OCI-LY3 (cell line): ENCODE measurements at regions not wholly inside any gene's neighbourhood (a gene's known extent, or its start where the extent isn't known, plus 50 kb on each side); places are given as distances from the start of the nearest gene placed in this dataset.

ENCODE experiments used
- H2AFZ ChIP-seq: fragments of 200-600, 300-600 bp; shearing (Covaris generic); 2 replicates; pipeline ENCODE4 v1.6.0; 2014; ENCODE audit warnings: antibody characterized with exemption, low read depth, low read length
- H3K27ac ChIP-seq: fragments of 200-600, 300-600 bp; sonication (generic); 2 replicates; pipeline ENCODE4 v1.5.1; 2014; ENCODE audit warnings: mild to moderate bottlenecking, low read length, moderate library complexity, mixed read lengths
- H3K27me3 ChIP-seq: fragments of 200-600, 300-600 bp; sonication (generic); 2 replicates; pipeline ENCODE4 v1.6.1; 2014; ENCODE audit warnings: low read depth, low read length, mixed read lengths
- H3K36me3 ChIP-seq: fragments of 200-600, 300-600 bp; sonication (generic); replicated peaks from 2 replicates; pipeline ENCODE3; 2014; ENCODE audit warnings: low read depth, low read length, mixed read lengths
- H3K4me1 ChIP-seq: fragments of 300-600, 200-600 bp; sonication (generic); 2 replicates; pipeline ENCODE4 v1.6.1; 2014; ENCODE audit warnings: low read length, mixed read lengths
- H3K4me2 ChIP-seq: fragments of 200-600, 300-600 bp; sonication (generic); 2 replicates; pipeline ENCODE4 v1.6.1; 2014; ENCODE audit warnings: low read length, mixed read lengths
- H3K4me3 ChIP-seq: fragments of 300-600, 200-600 bp; sonication (generic); 2 replicates; pipeline ENCODE4 v1.5.1; 2014; ENCODE audit warnings: antibody characterized with exemption, mild to moderate bottlenecking, low read length, moderate library complexity
- H3K79me2 ChIP-seq: fragments of 300-600, 200-600 bp; shearing (Covaris generic); 2 replicates; pipeline ENCODE4 v1.6.1; 2014; ENCODE audit warnings: mild to moderate bottlenecking, low read length, mixed read lengths
- H3K9ac ChIP-seq: fragments of 300-600, 200-600 bp; shearing (Covaris generic); 2 replicates; pipeline ENCODE4 v1.6.0; 2014; ENCODE audit warnings: mild to moderate bottlenecking, low read length, moderate library complexity
- H3K9me3 ChIP-seq: fragments of 200-600, 300-600 bp; shearing (Covaris generic); 2 replicates; pipeline ENCODE4 v1.6.1; 2014; ENCODE audit warnings: low read length, mixed read lengths; ENCODE audit not compliant: insufficient read depth
- H4K20me1 ChIP-seq: fragments of 200-600, 300-600 bp; sonication (generic); 2 replicates; pipeline ENCODE4 v1.6.1; 2016; ENCODE audit warnings: low read length, mixed read lengths; ENCODE audit not compliant: insufficient read depth
- CTCF ChIP-seq: fragments of 200-600, 300-600 bp; sonication (generic); IDR thresholded peaks from 2 replicates; pipeline ENCODE4 v1.5.1; 2014; ENCODE audit warnings: antibody characterized with exemption, low read length, low read depth
- EZH2phosphoT487 ChIP-seq: fragments of 200-600 bp; shearing (Covaris generic); IDR thresholded peaks from 2 replicates; pipeline ENCODE4 v1.6.1; 2018; ENCODE audit warnings: antibody characterized with exemption, mixed run types, low read depth

DNA sequence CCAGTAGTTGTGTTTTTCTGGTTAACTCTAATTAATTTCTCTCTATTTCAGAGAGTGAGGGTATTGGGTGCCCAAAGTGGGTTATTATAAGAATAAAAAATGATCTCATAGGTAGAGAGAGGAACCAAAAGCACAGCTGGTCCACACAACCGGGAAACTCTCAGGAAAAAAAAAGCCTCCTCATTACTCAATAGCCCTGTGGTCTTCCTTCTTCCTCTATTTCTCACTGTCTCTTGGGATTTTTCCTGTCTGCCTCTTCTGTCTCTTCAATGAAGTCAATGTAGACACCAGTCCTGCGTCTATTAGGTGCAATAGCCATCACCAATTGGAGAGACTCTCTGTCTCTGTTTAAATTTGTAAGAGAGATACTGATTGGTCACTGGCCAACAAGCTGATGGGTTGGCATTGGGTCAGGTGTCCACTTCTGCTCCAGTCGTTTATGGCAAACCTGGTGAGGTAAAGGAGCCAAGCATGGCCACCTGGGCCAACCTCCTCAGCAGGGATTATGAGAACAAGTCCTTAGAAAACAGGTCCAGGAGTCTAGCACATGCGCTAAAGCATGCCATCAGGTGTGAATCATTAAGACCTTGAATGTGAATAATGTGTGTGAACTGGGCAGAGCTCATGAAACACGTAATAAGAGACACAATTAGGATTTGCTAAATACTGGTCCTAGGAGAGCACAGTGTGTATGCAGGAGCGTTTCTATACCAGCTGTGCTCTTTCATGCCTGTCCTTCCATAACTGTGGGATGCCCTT is 443.0 kb upstream of the RUNX1 start:
- H3K9ac ChIP-seq: no peak overlapping the region
- H3K4me3 ChIP-seq: no peak overlapping the region
- no peaks in the 10 kb centered on the region for H3K9me3 ChIP-seq
- H4K20me1 ChIP-seq: no peaks in the 10 kb centered on the region
- peaks cover 12% of the 10 kb centered on the region; the same call in 1 of the 2 replicates for H3K27me3 ChIP-seq
- no peaks in the 10 kb centered on the region for H3K36me3 ChIP-seq
- no peak overlapping the region for H2AFZ ChIP-seq
- H3K4me2 ChIP-seq: no peak overlapping the region
- H3K4me1 ChIP-seq: peaks cover 6% of the 10 kb centered on the region; the same call in 1 of the 2 replicates
- no peaks in the 10 kb centered on the region for H3K79me2 ChIP-seq
- no peak overlapping the region for H3K27ac ChIP-seq
- TF ChIP-seq CTCF (no peak), EZH2phosphoT487 (no peak)

DNA sequence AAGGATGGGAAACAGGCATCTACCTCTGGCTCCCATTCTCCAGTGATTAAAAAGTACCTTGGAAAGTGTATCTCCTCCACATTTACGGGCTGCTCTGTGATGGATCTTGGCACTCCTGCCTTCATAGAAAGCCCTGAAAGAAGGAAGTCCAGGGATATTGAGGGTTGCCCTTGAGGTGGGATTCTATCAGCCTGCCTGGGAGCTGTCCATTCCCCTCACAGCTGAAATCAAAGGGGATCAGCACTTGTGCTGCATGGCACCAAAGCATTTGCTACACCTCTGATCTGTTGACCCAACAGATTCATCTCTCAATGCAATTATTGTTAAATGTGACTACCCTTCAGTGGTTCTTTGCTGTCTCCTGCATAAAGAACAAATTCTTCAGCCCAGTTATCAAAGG is 442.0 kb upstream of the RUNX1 start:
- H3K27ac ChIP-seq: no peak overlapping the region
- no peak overlapping the region for H3K4me3 ChIP-seq
- H3K4me2 ChIP-seq: no peak overlapping the region
- no peaks in the 10 kb centered on the region for H4K20me1 ChIP-seq
- H3K79me2 ChIP-seq: no peaks in the 10 kb centered on the region
- no peak overlapping the region for H3K9ac ChIP-seq
- no peak for TF ChIP-seq CTCF
- no peaks in the 10 kb centered on the region for H3K36me3 ChIP-seq
- peaks cover 13% of the 10 kb centered on the region; the same call in 1 of the 2 replicates for H3K27me3 ChIP-seq
- H3K4me1 ChIP-seq: peaks cover 6% of the 10 kb centered on the region; the same call in 1 of the 2 replicates
- no peak overlapping the region for H2AFZ ChIP-seq
- no peaks in the 10 kb centered on the region for H3K9me3 ChIP-seq

GRCh38 chr21:35489389-35489980 is 440.4 kb upstream of the RUNX1 start:
- peaks cover 20% of the 10 kb centered on the region; the same call in 1 of the 2 replicates for H3K27me3 ChIP-seq
- H3K4me2 ChIP-seq: no peak overlapping the region
- no peak for TF ChIP-seq CTCF
- TF ChIP-seq EZH2phosphoT487: no peak
- no peaks in the 10 kb centered on the region for H3K79me2 ChIP-seq
- H3K9ac ChIP-seq: no peak overlapping the region
- peaks cover 6% of the 10 kb centered on the region; the same call in 1 of the 2 replicates for H3K4me1 ChIP-seq
- no peak overlapping the region for H3K27ac ChIP-seq
- H2AFZ ChIP-seq: no peak overlapping the region
- no peak overlapping the region for H3K4me3 ChIP-seq
- H3K9me3 ChIP-seq: no peaks in the 10 kb centered on the region
- H4K20me1 ChIP-seq: no peaks in the 10 kb centered on the region
- H3K36me3 ChIP-seq: no peaks in the 10 kb centered on the region

GRCh38 chr21:35488946-35489345 is 439.8 kb upstream of the RUNX1 start:
- Histone ChIP-seq H2AFZ (no peak overlapping the region), H3K4me1 (peaks cover 7% of the 10 kb centered on the region; the same call in 1 of the 2 replicates), H3K36me3 (no peaks in the 10 kb centered on the region), H3K9me3 (no peaks in the 10 kb centered on the region), H3K9ac (no peak overlapping the region), H3K79me2 (no peaks in the 10 kb centered on the region), H3K27me3 (peaks cover 20% of the 10 kb centered on the region; the same call in 1 of the 2 replicates), H3K27ac (no peak overlapping the region), H3K4me2 (no peak overlapping the region), H3K4me3 (no peak overlapping the region), H4K20me1 (no peaks in the 10 kb centered on the region)
- TF ChIP-seq CTCF (no peak), EZH2phosphoT487 (no peak)
